HEK293T (cell line): ENCODE measurements at regions not wholly inside any gene's neighbourhood (a gene's known extent, or its start where the extent isn't known, plus 50 kb on each side); places are given as distances from the start of the nearest gene placed in this dataset.

ENCODE experiments used
- CTCF ChIA-PET: fragments of 350-600 bp; formaldehyde crosslinking; extraction: SDS; loops from one replicate; lab custom pipeline; 2021; ENCODE audit warnings: antibody characterized with exemption, inconsistent platforms; lab: Yijun Ruan, JAX
- POLR2A ChIA-PET: fragments of 350-600 bp; formaldehyde crosslinking; extraction: SDS; loops from one replicate; lab custom pipeline; 2020; ENCODE audit warnings: antibody characterized with exemption, inconsistent platforms; lab: Yijun Ruan, JAX
- DNase-seq: peaks from one replicate; pipeline ENCODE4 v3.0.0; 2012; ENCODE audit warnings: mixed read lengths; ENCODE audit errors: extremely low spot score
- ARNT ChIP-seq: fragments of 450-650 bp; IDR thresholded peaks from 2 replicates; pipeline ENCODE4 v1.6.1; 2017; ENCODE audit warnings: mild to moderate bottlenecking
- BHLHE40 ChIP-seq: fragments of 450-650 bp; IDR thresholded peaks from 2 replicates; pipeline ENCODE4 v1.6.1; 2016; ENCODE audit warnings: mild to moderate bottlenecking, moderate library complexity, borderline replicate concordance
- CTBP1 ChIP-seq: fragments of 450-650 bp; IDR thresholded peaks from 2 replicates; pipeline ENCODE4 v1.6.1; 2016; ENCODE audit warnings: borderline replicate concordance
- ELF4 ChIP-seq: fragments of 450-650 bp; IDR thresholded peaks from 2 replicates; pipeline ENCODE4 v1.6.1; 2017; ENCODE audit warnings: antibody characterized with exemption
- FOXA1 ChIP-seq: fragments of 450-650 bp; IDR thresholded peaks from 2 replicates; pipeline ENCODE4 v1.6.1; 2016; ENCODE audit warnings: mild to moderate bottlenecking
- FOXK2 ChIP-seq: fragments of 450-650 bp; IDR thresholded peaks from 2 replicates; pipeline ENCODE4 v1.6.1; 2016; ENCODE audit warnings: mild to moderate bottlenecking
- FOXM1 ChIP-seq: fragments of 450-650 bp; IDR thresholded peaks from 2 replicates; pipeline ENCODE4 v1.6.1; 2017; ENCODE audit warnings: mild to moderate bottlenecking, borderline replicate concordance
- HDGF ChIP-seq: fragments of 450-650 bp; IDR thresholded peaks from 2 replicates; pipeline ENCODE4 v1.6.1; 2017; ENCODE audit warnings: antibody characterized with exemption, borderline replicate concordance
- L3MBTL2 ChIP-seq: fragments of 450-650 bp; conservative IDR thresholded peaks from 2 replicates; pipeline ENCODE4 v1.6.1; 2016; ENCODE audit warnings: mild to moderate bottlenecking
- LEF1 ChIP-seq: fragments of 450-650 bp; IDR thresholded peaks from 2 replicates; pipeline ENCODE4 v1.6.1; 2017; ENCODE audit warnings: mild to moderate bottlenecking, borderline replicate concordance
- NFRKB ChIP-seq: fragments of 450-650 bp; IDR thresholded peaks from 2 replicates; pipeline ENCODE4 v1.6.1; 2016; ENCODE audit warnings: mild to moderate bottlenecking, moderate library complexity
- SP1 ChIP-seq: fragments of 450-650 bp; IDR thresholded peaks from 2 replicates; pipeline ENCODE4 v1.6.1; 2017
- SUZ12 ChIP-seq: fragments of 450-650 bp; IDR thresholded peaks from 2 replicates; pipeline ENCODE4 v1.6.1; 2016; ENCODE audit warnings: mild to moderate bottlenecking
- TARDBP ChIP-seq: fragments of 450-650 bp; IDR thresholded peaks from 2 replicates; pipeline ENCODE4 v1.6.1; 2016
- ZNF384 ChIP-seq: fragments of 450-650 bp; IDR thresholded peaks from 2 replicates; pipeline ENCODE4 v1.6.1; 2016
- TF ChIP-seq, protein P1 (sequence below): fragments of 450-650 bp; IDR thresholded peaks from 2 replicates; pipeline ENCODE4 v1.6.1; 2016

DNA sequence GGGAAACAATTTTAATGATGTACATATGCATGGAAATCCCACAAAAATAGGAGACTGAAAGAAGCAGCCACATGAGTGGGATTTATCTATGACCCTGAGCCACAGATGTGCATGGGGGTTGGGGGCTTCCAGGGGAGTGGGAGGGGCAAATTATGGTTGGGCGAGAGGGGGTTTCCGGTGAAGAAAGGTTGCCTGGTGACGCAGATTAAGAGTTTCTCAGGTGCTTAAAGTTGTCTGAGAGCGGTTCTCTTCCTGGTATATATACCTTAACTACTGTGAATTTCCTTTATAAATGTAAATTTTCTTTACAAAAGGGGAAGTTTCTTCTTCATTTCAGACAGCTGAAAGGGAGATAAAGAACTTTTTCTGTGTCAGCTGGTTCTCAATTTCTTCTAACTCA, 273.6 kb upstream of the PITRM1 start:
- CTCF ChIA-PET: no interaction called here
- no peak for DNase-seq
- POLR2A ChIA-PET: no interaction called here
- TF ChIP-seq HDGF (no peak), SUZ12 (no peak), L3MBTL2 (no peak), FOXK2 (no peak), FOXA1 (no peak), FOXM1 (no peak), ARNT (no peak), ELF4 (no peak), SP1 (no peak)
- TF ChIP-seq, protein P1, sequence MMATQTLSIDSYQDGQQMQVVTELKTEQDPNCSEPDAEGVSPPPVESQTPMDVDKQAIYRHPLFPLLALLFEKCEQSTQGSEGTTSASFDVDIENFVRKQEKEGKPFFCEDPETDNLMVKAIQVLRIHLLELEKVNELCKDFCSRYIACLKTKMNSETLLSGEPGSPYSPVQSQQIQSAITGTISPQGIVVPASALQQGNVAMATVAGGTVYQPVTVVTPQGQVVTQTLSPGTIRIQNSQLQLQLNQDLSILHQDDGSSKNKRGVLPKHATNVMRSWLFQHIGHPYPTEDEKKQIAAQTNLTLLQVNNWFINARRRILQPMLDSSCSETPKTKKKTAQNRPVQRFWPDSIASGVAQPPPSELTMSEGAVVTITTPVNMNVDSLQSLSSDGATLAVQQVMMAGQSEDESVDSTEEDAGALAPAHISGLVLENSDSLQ: no peak

DNA sequence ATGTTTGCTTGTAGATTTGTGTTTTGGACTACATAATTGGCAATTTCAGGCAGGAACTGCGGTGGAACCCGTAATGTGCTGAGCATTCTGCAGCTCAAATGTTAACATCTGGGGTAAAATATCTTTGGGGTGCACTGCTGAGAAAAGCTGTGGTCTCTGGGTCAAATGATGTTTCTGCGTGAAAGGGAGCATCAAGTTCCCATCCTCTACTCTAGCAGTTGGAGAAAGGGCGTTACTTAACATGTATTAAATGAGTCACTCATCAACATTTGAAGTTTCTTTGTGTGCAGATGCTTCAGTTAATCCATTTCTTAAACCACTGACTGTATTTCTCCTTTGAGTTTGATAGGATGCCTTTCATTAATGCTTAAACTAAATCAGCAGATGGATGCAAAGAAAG, 273.1 kb upstream of the PITRM1 start:
- POLR2A ChIA-PET: no interaction called here
- no peak for DNase-seq
- TF ChIP-seq HDGF (no peak), ARNT (no peak), SUZ12 (no peak), CTBP1 (no peak), L3MBTL2 (no peak), ELF4 (no peak), ZNF384 (no peak), BHLHE40 (no peak), TARDBP (no peak), NFRKB (no peak), LEF1 (no peak), FOXK2 (no peak), FOXM1 (no peak), FOXA1 (no peak)
- TF ChIP-seq, protein P1: no peak
- CTCF ChIA-PET: no interaction called here

DNA sequence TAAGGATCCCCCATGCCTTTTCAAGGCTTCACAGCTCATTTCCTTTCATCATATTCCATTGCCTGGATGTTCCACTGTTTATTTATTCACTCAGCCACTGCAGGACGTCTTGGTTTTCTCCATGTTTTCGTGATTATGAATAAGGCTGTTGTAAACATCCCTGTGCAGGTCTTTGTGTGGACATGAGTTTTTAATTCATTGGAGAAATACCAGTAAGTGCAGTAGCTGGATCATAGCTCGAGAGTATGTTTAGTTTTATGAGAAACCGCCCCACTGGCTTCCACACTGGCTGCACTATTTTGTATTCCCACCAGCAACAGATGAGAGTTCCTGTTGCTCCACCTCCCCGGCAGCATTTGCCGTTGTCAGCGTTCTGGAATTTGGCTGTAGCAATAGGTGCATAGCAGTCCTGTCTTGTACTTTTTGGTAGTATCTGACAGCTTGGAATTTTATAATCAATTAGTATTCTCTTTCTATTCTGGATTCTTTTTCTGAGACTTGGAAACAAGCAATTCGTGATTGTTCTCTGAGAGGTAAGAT, 269.9 kb upstream of the PITRM1 start:
- ChIA-PET POLR2A (no interaction called here), CTCF (no interaction called here)
- TF ChIP-seq CTBP1 (no peak), TARDBP (no peak), ARNT (no peak), NFRKB (no peak), ELF4 (no peak), SUZ12 (no peak), ZNF384 (no peak)
- DNase-seq: no peak

DNA sequence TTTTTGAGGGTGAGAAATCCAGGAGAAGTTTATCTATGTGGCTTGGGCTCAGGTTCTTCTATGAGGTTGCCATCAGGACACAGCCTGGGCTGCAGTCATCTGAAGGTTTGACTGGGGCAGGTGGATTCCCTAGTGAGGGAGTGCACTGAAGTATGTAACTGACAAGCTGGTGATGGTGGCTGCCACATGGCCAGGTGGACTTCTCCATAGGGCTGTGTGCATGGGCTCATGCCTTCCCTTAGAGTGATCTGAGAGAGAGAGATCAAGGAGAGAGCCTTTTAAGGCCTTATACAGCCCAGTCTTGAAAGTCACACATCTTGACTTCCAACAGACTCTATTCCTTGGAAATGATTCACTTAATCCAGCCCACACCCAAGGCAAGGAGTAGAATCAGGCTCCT, 266.6 kb upstream of the PITRM1 start:
- TF ChIP-seq ARNT (no peak), FOXM1 (no peak), ZNF384 (no peak), CTBP1 (no peak), L3MBTL2 (no peak), SUZ12 (no peak), SP1 (no peak), ELF4 (no peak), FOXK2 (no peak), BHLHE40 (no peak), FOXA1 (no peak), LEF1 (no peak), TARDBP (no peak), HDGF (no peak), NFRKB (no peak)
- TF ChIP-seq, protein P1: no peak
- no peak for DNase-seq
- POLR2A ChIA-PET: no interaction called here
- CTCF ChIA-PET: no interaction called here

DNA sequence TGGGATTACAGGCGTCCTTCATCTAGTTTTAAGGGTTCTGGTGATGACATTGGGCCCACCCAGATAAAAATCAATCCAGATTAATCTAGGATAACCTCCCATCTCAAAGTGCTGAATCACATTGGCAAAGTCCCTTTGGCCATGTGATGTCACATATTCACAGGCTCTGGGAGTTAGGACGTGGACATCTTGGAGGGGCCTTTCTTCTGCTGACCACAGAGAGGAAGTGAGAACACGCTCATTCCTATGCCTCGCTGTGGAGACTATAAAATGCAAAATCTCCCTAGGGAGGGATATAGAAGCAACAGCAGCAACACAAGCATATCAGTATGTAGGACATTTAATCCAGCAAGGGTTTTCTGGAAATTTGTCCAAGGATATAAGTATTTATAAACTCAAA, 266.0 kb upstream of the PITRM1 start:
- ChIA-PET CTCF (no interaction called here), POLR2A (no interaction called here)
- no peak for DNase-seq
- TF ChIP-seq ZNF384 (no peak), LEF1 (no peak), SUZ12 (no peak), NFRKB (no peak), SP1 (no peak), ELF4 (no peak), BHLHE40 (no peak), ARNT (no peak), TARDBP (no peak), FOXA1 (no peak), CTBP1 (no peak), L3MBTL2 (no peak), FOXK2 (no peak), HDGF (no peak), FOXM1 (no peak)
- TF ChIP-seq, protein P1: no peak

DNA sequence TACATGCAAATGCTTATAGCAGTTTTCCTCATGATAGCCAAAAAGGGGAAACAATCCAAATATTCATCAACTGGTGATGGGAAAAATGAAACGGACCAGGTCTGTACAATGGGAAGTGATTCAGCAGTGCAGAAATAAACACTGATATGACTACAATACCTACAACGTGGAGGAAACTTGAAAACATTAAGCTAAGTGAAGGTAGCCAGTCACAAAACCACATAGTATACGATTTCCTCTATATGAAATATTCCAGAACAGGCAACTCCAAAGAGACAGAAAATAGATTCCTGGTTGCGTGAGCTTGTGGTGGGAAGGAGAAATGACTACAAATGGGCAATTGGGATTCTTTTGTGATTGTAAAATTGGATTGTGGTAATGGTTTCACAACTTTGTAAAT, 263.1 kb upstream of the PITRM1 start:
- TF ChIP-seq BHLHE40 (no peak), ELF4 (no peak), LEF1 (no peak), FOXM1 (no peak), FOXK2 (no peak), HDGF (no peak), SP1 (no peak), SUZ12 (no peak), L3MBTL2 (no peak), NFRKB (no peak), ARNT (no peak), FOXA1 (no peak), TARDBP (no peak)
- TF ChIP-seq, protein P1: no peak
- DNase-seq: no peak
- ChIA-PET CTCF (no interaction called here), POLR2A (no interaction called here)
